ENCODE measurements at regions not wholly inside any gene's neighbourhood (a gene's known extent, or its start where the extent isn't known, plus 50 kb on each side); places are given as distances from the start of the nearest gene placed in this dataset.

DNA sequence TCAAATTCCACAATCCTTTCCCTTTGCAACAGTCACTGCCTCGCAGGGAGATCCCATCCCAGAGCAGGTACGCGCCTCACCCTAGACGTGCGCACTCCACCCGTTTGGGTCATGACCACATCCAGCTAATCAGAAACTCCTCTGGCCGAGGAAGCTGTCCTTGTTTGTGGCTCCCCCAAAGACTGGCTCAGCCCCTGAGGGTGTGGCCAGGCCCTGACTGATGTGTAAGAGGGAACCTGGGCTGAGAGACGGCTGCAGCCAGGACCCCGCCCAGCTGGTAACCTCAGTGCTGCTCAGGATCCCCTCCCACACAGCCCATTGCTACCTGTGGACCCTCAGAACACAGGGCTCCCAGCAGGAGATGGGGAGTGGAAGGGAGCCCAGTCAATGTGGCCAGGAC lies 183.2 kb upstream of the SFSWAP start:
- intact Hi-C loops (cut with DNase I): no loop called here
- no peak overlapping the region for H3K4me3 ChIP-seq
- H3K27ac ChIP-seq: no peak overlapping the region
- no peaks in the 10 kb centered on the region for H3K9me3 ChIP-seq
- peaks cover 16% of the 10 kb centered on the region for H3K27me3 ChIP-seq
- DNase-seq (no peak), ATAC-seq (no peak)
- no peaks in the 10 kb centered on the region for H3K36me3 ChIP-seq
- TF ChIP-seq, protein P1, sequence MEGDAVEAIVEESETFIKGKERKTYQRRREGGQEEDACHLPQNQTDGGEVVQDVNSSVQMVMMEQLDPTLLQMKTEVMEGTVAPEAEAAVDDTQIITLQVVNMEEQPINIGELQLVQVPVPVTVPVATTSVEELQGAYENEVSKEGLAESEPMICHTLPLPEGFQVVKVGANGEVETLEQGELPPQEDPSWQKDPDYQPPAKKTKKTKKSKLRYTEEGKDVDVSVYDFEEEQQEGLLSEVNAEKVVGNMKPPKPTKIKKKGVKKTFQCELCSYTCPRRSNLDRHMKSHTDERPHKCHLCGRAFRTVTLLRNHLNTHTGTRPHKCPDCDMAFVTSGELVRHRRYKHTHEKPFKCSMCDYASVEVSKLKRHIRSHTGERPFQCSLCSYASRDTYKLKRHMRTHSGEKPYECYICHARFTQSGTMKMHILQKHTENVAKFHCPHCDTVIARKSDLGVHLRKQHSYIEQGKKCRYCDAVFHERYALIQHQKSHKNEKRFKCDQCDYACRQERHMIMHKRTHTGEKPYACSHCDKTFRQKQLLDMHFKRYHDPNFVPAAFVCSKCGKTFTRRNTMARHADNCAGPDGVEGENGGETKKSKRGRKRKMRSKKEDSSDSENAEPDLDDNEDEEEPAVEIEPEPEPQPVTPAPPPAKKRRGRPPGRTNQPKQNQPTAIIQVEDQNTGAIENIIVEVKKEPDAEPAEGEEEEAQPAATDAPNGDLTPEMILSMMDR (IDR thresholded peaks at IDR 0.05): no peak
- no peaks in the 10 kb centered on the region for H3K4me1 ChIP-seq

DNA sequence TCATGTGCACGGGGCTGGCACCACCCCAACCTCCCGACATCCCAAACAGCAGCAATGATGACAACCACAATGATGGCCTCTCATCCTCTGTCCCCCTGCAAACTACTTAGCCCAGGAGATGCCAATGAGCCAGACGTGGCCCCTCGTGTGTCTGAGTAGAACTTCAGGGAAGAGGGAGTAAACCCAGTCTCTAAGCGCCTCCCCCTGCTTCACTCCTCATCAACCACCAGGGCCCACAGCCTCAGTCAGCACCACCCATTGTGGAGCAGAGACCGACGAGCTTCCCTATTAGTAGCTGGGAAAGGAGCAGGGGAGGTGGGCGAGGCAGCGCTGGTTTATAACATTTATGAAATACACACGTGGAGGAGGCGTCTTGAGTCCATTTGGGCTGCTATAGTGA lies 182.7 kb upstream of the SFSWAP start:
- Histone ChIP-seq H3K4me1 (no peaks in the 10 kb centered on the region), H3K27ac (no peak overlapping the region), H3K27me3 (peaks cover 17% of the 10 kb centered on the region), H3K4me3 (no peak overlapping the region), H3K9me3 (no peaks in the 10 kb centered on the region), H3K36me3 (no peaks in the 10 kb centered on the region)
- TF ChIP-seq, protein P1 (IDR thresholded peaks at IDR 0.05): no peak
- intact Hi-C loops (cut with DNase I): no loop called here
- no peak for ATAC-seq
- DNase-seq: no peak

DNA sequence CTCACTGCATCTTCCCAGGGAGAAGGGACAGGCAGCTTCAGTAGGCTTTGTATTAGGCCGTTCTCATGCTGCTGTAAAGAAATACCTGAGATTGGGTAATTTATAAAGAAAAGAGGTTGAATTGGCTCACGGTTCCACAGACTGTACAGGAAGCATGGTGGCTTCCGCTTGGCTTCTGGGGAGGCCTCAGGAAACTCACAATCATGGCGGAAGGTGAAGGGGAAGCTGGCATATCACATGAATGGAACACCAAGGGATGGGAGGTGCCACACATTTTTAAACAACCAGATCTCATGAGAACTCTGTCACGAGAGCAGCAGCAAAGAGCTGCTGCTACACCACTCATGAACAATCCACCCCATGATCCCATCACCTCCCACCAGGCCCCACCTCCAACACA lies 182.2 kb upstream of the SFSWAP start:
- TF ChIP-seq, protein P1 (IDR thresholded peaks at IDR 0.05): no peak
- intact Hi-C loops (cut with DNase I): no loop called here
- ATAC-seq (no peak), DNase-seq (no peak)
- H3K4me1 ChIP-seq: no peaks in the 10 kb centered on the region
- H3K27me3 ChIP-seq: peaks cover 20% of the 10 kb centered on the region
- no peak overlapping the region for H3K27ac ChIP-seq
- H3K4me3 ChIP-seq: no peak overlapping the region
- no peaks in the 10 kb centered on the region for H3K36me3 ChIP-seq
- no peaks in the 10 kb centered on the region for H3K9me3 ChIP-seq

DNA sequence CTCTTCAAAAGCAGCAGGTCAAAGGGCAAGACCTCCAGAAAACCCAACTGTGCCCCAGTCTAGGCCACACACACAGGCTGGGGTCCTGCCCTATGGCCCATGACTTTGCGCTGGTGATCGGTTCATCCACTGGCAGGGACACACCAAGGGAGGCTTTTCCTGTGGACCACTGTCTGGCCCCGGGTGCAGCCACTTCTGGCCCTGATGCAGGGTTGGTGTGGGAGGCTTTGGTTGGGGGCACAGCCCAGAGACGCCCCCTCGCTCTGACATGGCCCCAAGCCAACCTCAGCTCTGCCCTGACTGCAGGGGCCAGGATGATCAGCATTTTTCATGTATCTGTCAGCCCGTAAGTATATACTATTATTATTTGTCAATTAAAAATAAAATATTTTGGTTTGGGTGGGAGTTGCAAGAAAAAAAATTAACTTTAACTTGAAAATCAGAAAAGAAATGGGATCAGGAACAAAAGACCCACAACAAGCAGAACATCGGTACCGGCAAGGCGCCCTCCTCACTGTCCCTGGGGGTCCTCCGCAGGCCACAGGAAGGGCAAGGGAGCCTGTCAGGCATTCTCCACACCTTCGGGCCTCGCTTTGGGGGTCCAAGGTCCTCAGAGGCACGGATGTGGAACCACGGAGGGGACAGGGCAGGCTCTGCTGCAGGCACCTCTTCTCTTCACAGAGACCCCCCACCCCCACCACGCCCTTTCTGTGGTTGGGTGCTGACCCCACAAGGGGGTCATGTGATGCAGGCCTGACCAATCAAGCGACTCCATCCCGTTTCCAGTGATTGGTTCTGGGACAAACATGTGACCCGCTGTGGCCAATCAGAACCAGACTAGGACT lies 181.5 kb upstream of the SFSWAP start:
- TF ChIP-seq, protein P1 (IDR thresholded peaks at IDR 0.05): no peak
- Histone ChIP-seq H3K9me3 (no peaks in the 10 kb centered on the region), H3K4me1 (no peaks in the 10 kb centered on the region), H3K27ac (no peak overlapping the region), H3K36me3 (no peaks in the 10 kb centered on the region), H3K27me3 (peaks cover 20% of the 10 kb centered on the region), H3K4me3 (no peak overlapping the region)
- DNase-seq (no peak), ATAC-seq (no peak)
- intact Hi-C loops (cut with DNase I): no loop called here

DNA sequence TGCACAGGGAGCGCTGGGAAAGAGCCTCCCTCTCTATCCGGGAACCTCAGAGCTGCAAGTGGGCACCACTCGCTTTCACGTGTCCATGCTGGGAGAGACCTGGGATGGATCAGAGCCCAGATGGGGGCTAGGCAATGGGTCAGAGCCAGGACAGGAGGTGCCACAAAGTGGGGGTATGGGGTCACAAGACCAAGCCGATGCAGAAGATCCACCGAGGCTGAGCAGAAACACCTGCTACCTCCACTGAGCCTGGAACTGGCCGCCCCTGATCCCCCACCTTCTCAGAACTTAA lies 180.9 kb upstream of the SFSWAP start:
- Histone ChIP-seq H3K27ac (no peak overlapping the region), H3K4me3 (no peak overlapping the region), H3K36me3 (no peaks in the 10 kb centered on the region), H3K9me3 (no peaks in the 10 kb centered on the region), H3K27me3 (peaks cover 20% of the 10 kb centered on the region), H3K4me1 (no peaks in the 10 kb centered on the region)
- TF ChIP-seq, protein P1 (IDR thresholded peaks at IDR 0.05): no peak
- ATAC-seq (no peak), DNase-seq (no peak)
- intact Hi-C loops (cut with DNase I): no loop called here

- intact Hi-C loops (cut with DNase I): no loop called here
- ATAC-seq: no peak
- H3K9me3 ChIP-seq: no peaks in the 10 kb centered on the region
- H3K27me3 ChIP-seq: peaks cover 20% of the 10 kb centered on the region
- no peaks in the 10 kb centered on the region for H3K4me1 ChIP-seq
- no peak overlapping the region for H3K4me3 ChIP-seq
- TF ChIP-seq, protein P1 (IDR thresholded peaks at IDR 0.05): no peak
- H3K27ac ChIP-seq: no peak overlapping the region
- H3K36me3 ChIP-seq: no peaks in the 10 kb centered on the region
- no peak for DNase-seq
Measured at GRCh38 chr12:131530422-131530821, 180.5 kb upstream of the SFSWAP start.
